Raji (cell line): ENCODE measurements at regions not wholly inside any gene's neighbourhood (a gene's known extent, or its start where the extent isn't known, plus 50 kb on each side); places are given as distances from the start of the nearest gene placed in this dataset.

Source experiments
- POLR2A ChIP-seq: IDR thresholded peaks from 2 replicates; pipeline ENCODE4 v1.6.1; 2011; ENCODE audit warnings: low read depth, low read length, control low read depth; ENCODE audit not compliant: insufficient read depth

GRCh38 chr16:10277597-10277996, 95.4 kb upstream of the GRIN2A start:
- no peak for TF ChIP-seq POLR2A

- no peak for TF ChIP-seq POLR2A
These were observed 98.3 kb upstream of the GRIN2A start for GRCh38 chr16:10280262-10281170.

- TF ChIP-seq POLR2A, result no peak
These were observed 100.1 kb upstream of the GRIN2A start for GRCh38 chr16:10282367-10282766.

GRCh38 chr16:10296956-10297340, 88.9 kb upstream of the ATF7IP2 start:
- TF ChIP-seq POLR2A, result no peak

GRCh38 chr16:10297341-10298006, 88.4 kb upstream of the ATF7IP2 start:
- TF ChIP-seq POLR2A, result peak; percentile 37; the same call in 1 of the 2 replicates

- TF ChIP-seq POLR2A, result no peak
These were observed 85.0 kb upstream of the ATF7IP2 start for GRCh38 chr16:10300905-10301304.

GRCh38 chr16:10305912-10306311, 79.9 kb upstream of the ATF7IP2 start:
- no peak for TF ChIP-seq POLR2A

- no peak for TF ChIP-seq POLR2A
These were observed 77.3 kb upstream of the ATF7IP2 start for GRCh38 chr16:10308305-10309193.

- TF ChIP-seq POLR2A, result no peak
These were observed 76.5 kb upstream of the ATF7IP2 start for GRCh38 chr16:10309271-10309932.

- no peak for TF ChIP-seq POLR2A
These were observed 73.9 kb upstream of the ATF7IP2 start for GRCh38 chr16:10312008-10312407.

- no peak; the same call in 1 of the 2 replicates for TF ChIP-seq POLR2A
These were observed 72.8 kb upstream of the ATF7IP2 start for GRCh38 chr16:10312784-10313724.

- TF ChIP-seq POLR2A, result no peak
These were observed 71.5 kb upstream of the ATF7IP2 start for GRCh38 chr16:10314317-10314716.

- TF ChIP-seq POLR2A, result no peak
These were observed 71.0 kb upstream of the ATF7IP2 start for GRCh38 chr16:10314811-10315210.
